ENCODE measurements at regions not wholly inside any gene's neighbourhood (a gene's known extent, or its start where the extent isn't known, plus 50 kb on each side); places are given as distances from the start of the nearest gene placed in this dataset.

- TF ChIP-seq POLR2AphosphoS5 (IDR thresholded peaks at IDR 0.05; ENCODE audit: borderline replicate concordance, low read depth, low read length) (no peak), EZH2 (IDR thresholded peaks at IDR 0.05) (no peak)
Observed at GRCh38 chr7:66429498-66430163, 199.1 kb upstream of the KCTD7 start.

Data from SK-N-MC (cell line).